Endothelial cell of umbilical vein (primary cell): ENCODE measurements at regions not wholly inside any gene's neighbourhood (a gene's known extent, or its start where the extent isn't known, plus 50 kb on each side); places are given as distances from the start of the nearest gene placed in this dataset.

ENCODE experiments used
- CTCF ChIP-seq, 2 donors: IDR thresholded peaks; 1 replicate in 1 of 2; 2 replicates in 1 of 2; pipeline ENCODE4 v1.5.1; 2011; ENCODE audit warnings: low read length in 2 of 2, mild to moderate bottlenecking in 2 of 2, moderate library complexity in 2 of 2, control low read depth in 1 of 2, inconsistent platforms in 1 of 2, low read depth in 1 of 2; ENCODE audit not compliant: insufficient read depth in 1 of 2; ENCODE audit errors: extremely low read depth in 1 of 2
- EZH2 ChIP-seq: IDR thresholded peaks from 2 replicates; pipeline ENCODE4 v1.6.1; 2012; ENCODE audit warnings: borderline replicate concordance, low read depth, mild to moderate bottlenecking, moderate library complexity, low read length, inconsistent platforms; ENCODE audit not compliant: severe bottlenecking
- GATA2 ChIP-seq: IDR thresholded peaks from 2 replicates; pipeline ENCODE4 v1.7.0; 2011; ENCODE audit warnings: low read depth, mild to moderate bottlenecking, moderate library complexity, mixed read lengths, low read length; ENCODE audit not compliant: insufficient read length, insufficient read depth
- MYC ChIP-seq: IDR thresholded peaks from one replicate; pipeline ENCODE4 v1.6.1; 2011; ENCODE audit warnings: mild to moderate bottlenecking, low read depth, low read length
- POLR2A ChIP-seq: IDR thresholded peaks from 2 replicates; pipeline ENCODE4 v1.6.1; 2012; ENCODE audit warnings: low read depth, mild to moderate bottlenecking, control low read depth, low read length
- POLR2AphosphoS5 ChIP-seq: IDR thresholded peaks from 2 replicates; pipeline ENCODE4 v1.6.1; 2012; ENCODE audit warnings: low read depth, mild to moderate bottlenecking, control low read depth, low read length, moderate library complexity; ENCODE audit not compliant: insufficient read depth
- TF ChIP-seq, protein P1 (sequence below): IDR thresholded peaks from 2 replicates; pipeline ENCODE4 v1.6.1; 2011; ENCODE audit not compliant: insufficient read depth, insufficient read length

DNA sequence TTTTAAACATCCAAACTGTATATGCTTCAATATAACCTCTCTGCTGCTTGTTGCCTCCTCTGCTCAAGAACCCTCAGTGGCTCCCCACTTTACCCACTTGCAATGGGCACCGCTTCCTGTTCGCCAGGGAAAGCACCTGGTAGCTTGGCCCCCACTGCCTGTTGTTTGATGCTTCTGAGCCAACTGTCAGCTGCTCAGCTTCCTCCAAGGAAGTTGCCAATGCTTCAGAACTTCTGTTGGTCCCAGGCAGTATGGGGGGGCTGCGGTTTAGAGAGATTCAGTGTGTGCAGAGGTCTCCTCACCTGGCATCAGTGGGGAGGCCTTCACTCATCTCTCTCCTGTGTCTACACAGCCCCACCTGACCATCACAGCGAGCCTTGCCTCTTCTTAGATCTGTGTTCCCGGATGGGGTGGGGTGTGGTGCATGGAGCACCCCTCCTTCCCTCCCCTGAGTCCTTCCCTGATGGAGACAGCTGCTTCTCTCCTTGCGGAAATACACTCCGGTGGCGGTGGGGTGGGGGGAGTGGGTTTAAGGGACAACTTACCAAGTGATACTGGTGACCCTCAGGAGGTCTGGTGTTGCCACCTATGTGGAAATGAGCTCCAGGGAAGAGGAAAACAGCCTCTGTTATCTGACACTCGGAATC, 308.1 kb downstream of the CDH26 start:
- TF ChIP-seq CTCF (IDR thresholded peaks at IDR 0.05; ENCODE audit: extremely low read depth in 1 of 2, insufficient read depth in 1 of 2, low read depth in 1 of 2, low read length in 2 of 2) = no peak
- TF ChIP-seq, protein P1, sequence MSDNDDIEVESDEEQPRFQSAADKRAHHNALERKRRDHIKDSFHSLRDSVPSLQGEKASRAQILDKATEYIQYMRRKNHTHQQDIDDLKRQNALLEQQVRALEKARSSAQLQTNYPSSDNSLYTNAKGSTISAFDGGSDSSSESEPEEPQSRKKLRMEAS = no peak
- no peak for TF ChIP-seq POLR2A
- TF ChIP-seq POLR2AphosphoS5 = no peak
- no peak for TF ChIP-seq EZH2
- TF ChIP-seq GATA2 = no peak
- no peak for TF ChIP-seq MYC
